Testis (tissue), 2 donors: ENCODE measurements at regions not wholly inside any gene's neighbourhood (a gene's known extent, or its start where the extent isn't known, plus 50 kb on each side); places are given as distances from the start of the nearest gene placed in this dataset.

Source experiments
- POLR2A ChIP-seq: fragments of 450-650 bp; IDR thresholded peaks from one replicate; pipeline ENCODE4 v1.6.1; 2017; ENCODE audit warnings: antibody characterized with exemption, mild to moderate bottlenecking, moderate library complexity
- TF ChIP-seq, protein P1 (sequence below), 3 experiments: fragments of 450-650 bp in 2 of 3; fragments of 200-600 bp in 1 of 3; sonication (generic) in 1 of 3; IDR thresholded peaks; one replicate each; pipeline ENCODE4 v1.5.1; 2016 to 2019; ENCODE audit warnings: antibody characterized with exemption in 3 of 3, mild to moderate bottlenecking in 2 of 3, moderate library complexity in 1 of 3

DNA sequence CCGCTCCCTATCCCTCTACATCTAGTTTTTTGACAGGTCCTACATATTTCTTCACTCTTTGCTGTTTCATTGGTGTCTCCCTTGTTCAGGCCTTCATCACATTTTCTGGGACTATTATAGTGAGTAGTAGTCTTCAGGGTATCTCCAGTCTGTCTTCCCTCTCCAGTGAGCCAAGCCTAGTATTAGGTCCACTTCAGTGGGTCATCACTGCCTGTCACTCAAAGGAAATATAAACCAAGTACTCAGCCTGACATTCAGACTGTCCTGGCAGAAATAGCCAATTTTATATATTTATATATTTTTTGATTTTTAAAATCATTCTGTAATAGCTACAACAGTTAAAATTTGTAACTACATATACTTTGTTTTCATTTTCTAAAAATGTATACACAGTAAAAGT lies 137.8 kb downstream of the CYB561 start:
- TF ChIP-seq, protein P1, sequence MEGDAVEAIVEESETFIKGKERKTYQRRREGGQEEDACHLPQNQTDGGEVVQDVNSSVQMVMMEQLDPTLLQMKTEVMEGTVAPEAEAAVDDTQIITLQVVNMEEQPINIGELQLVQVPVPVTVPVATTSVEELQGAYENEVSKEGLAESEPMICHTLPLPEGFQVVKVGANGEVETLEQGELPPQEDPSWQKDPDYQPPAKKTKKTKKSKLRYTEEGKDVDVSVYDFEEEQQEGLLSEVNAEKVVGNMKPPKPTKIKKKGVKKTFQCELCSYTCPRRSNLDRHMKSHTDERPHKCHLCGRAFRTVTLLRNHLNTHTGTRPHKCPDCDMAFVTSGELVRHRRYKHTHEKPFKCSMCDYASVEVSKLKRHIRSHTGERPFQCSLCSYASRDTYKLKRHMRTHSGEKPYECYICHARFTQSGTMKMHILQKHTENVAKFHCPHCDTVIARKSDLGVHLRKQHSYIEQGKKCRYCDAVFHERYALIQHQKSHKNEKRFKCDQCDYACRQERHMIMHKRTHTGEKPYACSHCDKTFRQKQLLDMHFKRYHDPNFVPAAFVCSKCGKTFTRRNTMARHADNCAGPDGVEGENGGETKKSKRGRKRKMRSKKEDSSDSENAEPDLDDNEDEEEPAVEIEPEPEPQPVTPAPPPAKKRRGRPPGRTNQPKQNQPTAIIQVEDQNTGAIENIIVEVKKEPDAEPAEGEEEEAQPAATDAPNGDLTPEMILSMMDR (IDR thresholded peaks at IDR 0.05), result no peak
- no peak for TF ChIP-seq POLR2A
